ENCODE measurements at regions not wholly inside any gene's neighbourhood (a gene's known extent, or its start where the extent isn't known, plus 50 kb on each side); places are given as distances from the start of the nearest gene placed in this dataset.

- no peak for TF ChIP-seq CTCF (IDR thresholded peaks at IDR 0.05)
- TF ChIP-seq POLR2A (IDR thresholded peaks at IDR 0.05): no peak
Measured at GRCh38 chr4:177948853-177949252, 506.6 kb upstream of the AGA start.
